ENCODE measurements at regions not wholly inside any gene's neighbourhood (a gene's known extent, or its start where the extent isn't known, plus 50 kb on each side); places are given as distances from the start of the nearest gene placed in this dataset.

- ChIA-PET POLR2A (no interaction called here), CTCF (no interaction called here)
- Mint-ChIP-seq H3K27me3 (peaks cover 44% of the 10 kb centered on the region), H3K9me3 (no peaks in the 10 kb centered on the region), H3K4me3 (no peak overlapping the region), H3K36me3 (ENCODE audit: low read depth) (no peaks in the 10 kb centered on the region), H3K4me1 (peaks cover 16% of the 10 kb centered on the region), H3K27ac (no peak overlapping the region)
- DNase-seq: no peak
These were observed 124.0 kb upstream of the ERCC6L2 start for GRCh38 chr9:95751520-95751790.

- H3K27ac Mint-ChIP-seq: peak overlapping the region; percentile 33
- peaks cover 16% of the 10 kb centered on the region for H3K4me1 Mint-ChIP-seq
- H3K27me3 Mint-ChIP-seq: peaks cover 45% of the 10 kb centered on the region
- CTCF ChIA-PET: no interaction called here
- H3K4me3 Mint-ChIP-seq: no peak overlapping the region
- H3K36me3 Mint-ChIP-seq (ENCODE audit: low read depth): no peaks in the 10 kb centered on the region
- H3K9me3 Mint-ChIP-seq: no peaks in the 10 kb centered on the region
- DNase-seq: peak; percentile 48
- POLR2A ChIA-PET: no interaction called here
These were observed 124.6 kb upstream of the ERCC6L2 start for GRCh38 chr9:95750725-95751519.

- Mint-ChIP-seq H3K36me3 (ENCODE audit: low read depth) (no peaks in the 10 kb centered on the region), H3K9me3 (no peaks in the 10 kb centered on the region), H3K4me3 (no peak overlapping the region), H3K27ac (no peak overlapping the region), H3K4me1 (peaks cover 16% of the 10 kb centered on the region), H3K27me3 (peaks cover 40% of the 10 kb centered on the region)
- DNase-seq: no peak
- ChIA-PET CTCF (interaction anchor here (0.6 to 0.8 kb wide), 2 partner anchors 20 to 276 kb away, joined by 3 read pairs; no protein-coding TSS in a partner anchor), POLR2A (no interaction called here)
These were observed 126.0 kb upstream of the ERCC6L2 start for GRCh38 chr9:95749493-95749892.

GRCh38 chr9:95746408-95747180 is 128.9 kb upstream of the ERCC6L2 start:
- Mint-ChIP-seq H3K4me1 (peaks cover 16% of the 10 kb centered on the region), H3K9me3 (no peaks in the 10 kb centered on the region), H3K4me3 (no peak overlapping the region), H3K27ac (no peak overlapping the region), H3K36me3 (ENCODE audit: low read depth) (no peaks in the 10 kb centered on the region), H3K27me3 (peaks cover 44% of the 10 kb centered on the region)
- no peak for DNase-seq
- ChIA-PET POLR2A (no interaction called here), CTCF (interaction anchor here (0.6 to 1.2 kb wide), 3 partner anchors 9 to 37 kb away, joined by 3 to 4 read pairs (median 3); no protein-coding TSS in a partner anchor)

- Mint-ChIP-seq H3K4me1 (no peaks in the 10 kb centered on the region), H3K27ac (no peak overlapping the region), H3K4me3 (no peak overlapping the region), H3K36me3 (ENCODE audit: low read depth) (no peaks in the 10 kb centered on the region), H3K27me3 (peaks cover 36% of the 10 kb centered on the region), H3K9me3 (no peaks in the 10 kb centered on the region)
- no peak for DNase-seq
- ChIA-PET CTCF (no interaction called here), POLR2A (no interaction called here)
These were observed 132.7 kb upstream of the ERCC6L2 start for GRCh38 chr9:95742821-95743220.

- POLR2A ChIA-PET: no interaction called here
- no peaks in the 10 kb centered on the region for H3K4me1 Mint-ChIP-seq
- H3K9me3 Mint-ChIP-seq: no peaks in the 10 kb centered on the region
- peaks cover 38% of the 10 kb centered on the region for H3K27me3 Mint-ChIP-seq
- DNase-seq: no peak
- H3K4me3 Mint-ChIP-seq: no peak overlapping the region
- no peaks in the 10 kb centered on the region for H3K36me3 Mint-ChIP-seq (ENCODE audit: low read depth)
- H3K27ac Mint-ChIP-seq: no peak overlapping the region
- CTCF ChIA-PET: no interaction called here
These were observed 133.9 kb upstream of the ERCC6L2 start for GRCh38 chr9:95741631-95742030.

GRCh38 chr9:95740217-95741004 is 135.1 kb upstream of the ERCC6L2 start:
- Mint-ChIP-seq H3K27me3 (peaks cover 38% of the 10 kb centered on the region), H3K9me3 (no peaks in the 10 kb centered on the region), H3K27ac (no peak overlapping the region), H3K4me3 (no peak overlapping the region), H3K36me3 (ENCODE audit: low read depth) (no peaks in the 10 kb centered on the region), H3K4me1 (no peaks in the 10 kb centered on the region)
- ChIA-PET CTCF (interaction anchor here (1.1 kb wide), 2 partner anchors 14 to 295 kb away, joined by 3 to 5 read pairs; no protein-coding TSS in a partner anchor), POLR2A (no interaction called here)
- no peak for DNase-seq

- Mint-ChIP-seq H3K27ac (no peak overlapping the region), H3K4me1 (no peaks in the 10 kb centered on the region), H3K36me3 (ENCODE audit: low read depth) (no peaks in the 10 kb centered on the region), H3K4me3 (no peak overlapping the region), H3K9me3 (no peaks in the 10 kb centered on the region), H3K27me3 (peaks cover 38% of the 10 kb centered on the region)
- ChIA-PET CTCF (no interaction called here), POLR2A (no interaction called here)
- no peak for DNase-seq
These were observed 137.1 kb upstream of the ERCC6L2 start for GRCh38 chr9:95738438-95738837.

- H3K4me3 Mint-ChIP-seq: no peak overlapping the region
- ChIA-PET POLR2A (no interaction called here), CTCF (interaction anchor here (0.7 to 1.7 kb wide), 4 partner anchors 9 to 65 kb away, joined by 3 to 6 read pairs (median 4); no protein-coding TSS in a partner anchor)
- no peaks in the 10 kb centered on the region for H3K36me3 Mint-ChIP-seq (ENCODE audit: low read depth)
- DNase-seq: no peak
- H3K9me3 Mint-ChIP-seq: no peaks in the 10 kb centered on the region
- peaks cover 34% of the 10 kb centered on the region for H3K27me3 Mint-ChIP-seq
- H3K27ac Mint-ChIP-seq: no peak overlapping the region
- H3K4me1 Mint-ChIP-seq: no peaks in the 10 kb centered on the region
These were observed 138.5 kb upstream of the ERCC6L2 start for GRCh38 chr9:95736891-95737522.

GRCh38 chr9:95736370-95736769 is 139.1 kb upstream of the ERCC6L2 start:
- ChIA-PET CTCF (interaction anchor here (0.7 to 1.7 kb wide), 4 partner anchors 9 to 65 kb away, joined by 3 to 6 read pairs (median 4); no protein-coding TSS in a partner anchor), POLR2A (no interaction called here)
- no peak for DNase-seq
- Mint-ChIP-seq H3K27me3 (peaks cover 36% of the 10 kb centered on the region), H3K9me3 (no peaks in the 10 kb centered on the region), H3K4me1 (no peaks in the 10 kb centered on the region), H3K36me3 (ENCODE audit: low read depth) (no peaks in the 10 kb centered on the region), H3K4me3 (no peak overlapping the region), H3K27ac (no peak overlapping the region)

GRCh38 chr9:95735701-95736100 is 139.8 kb upstream of the ERCC6L2 start:
- CTCF ChIA-PET: interaction anchor here (1.1 to 1.7 kb wide), 2 partner anchors 9 to 10 kb away, joined by 4 to 6 read pairs; no protein-coding TSS in a partner anchor
- DNase-seq: no peak
- Mint-ChIP-seq H3K4me3 (no peak overlapping the region), H3K36me3 (ENCODE audit: low read depth) (peaks cover 1% of the 10 kb centered on the region), H3K27ac (no peak overlapping the region), H3K27me3 (peaks cover 37% of the 10 kb centered on the region), H3K9me3 (no peaks in the 10 kb centered on the region), H3K4me1 (no peaks in the 10 kb centered on the region)
- POLR2A ChIA-PET: no interaction called here

GRCh38 chr9:95733741-95734666 is 141.5 kb upstream of the ERCC6L2 start:
- Mint-ChIP-seq H3K4me3 (no peak overlapping the region), H3K27ac (no peak overlapping the region), H3K9me3 (no peaks in the 10 kb centered on the region), H3K4me1 (no peaks in the 10 kb centered on the region), H3K27me3 (peaks cover 32% of the 10 kb centered on the region), H3K36me3 (ENCODE audit: low read depth) (peaks cover 5% of the 10 kb centered on the region)
- no peak for DNase-seq
- ChIA-PET CTCF (interaction anchor here (0.6 kb wide), 1 partner anchor 272 kb away, joined by 3 read pairs; no protein-coding TSS in a partner anchor), POLR2A (no interaction called here)

Measured in activated CD4-positive, alpha-beta T cell treated with anti-CD3 and anti-CD28 coated beads, Interleukin-2, amount 10 ng/mL, durations not matched to agents 7 days and 5 days (primary cell).